ENCODE measurements at regions not wholly inside any gene's neighbourhood (a gene's known extent, or its start where the extent isn't known, plus 50 kb on each side); places are given as distances from the start of the nearest gene placed in this dataset.

DNA sequence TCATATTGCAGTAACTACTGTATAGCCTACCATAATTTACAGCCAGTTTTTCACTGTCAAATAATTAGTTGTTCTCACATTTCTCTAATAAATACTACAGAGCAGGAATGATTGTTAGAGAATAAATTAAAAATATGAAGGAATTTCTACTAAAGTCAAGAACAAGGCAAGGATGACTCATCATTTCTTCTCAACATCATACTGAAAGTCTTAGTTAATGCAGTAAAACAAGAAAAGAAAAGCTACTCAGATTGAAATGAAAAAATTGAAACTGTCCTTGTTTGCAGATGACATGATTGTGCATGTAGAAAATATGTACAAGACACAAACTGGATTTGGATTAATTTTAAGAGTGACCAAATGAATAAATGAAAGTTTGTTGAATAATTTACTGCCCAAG is 608.2 kb downstream of the NSUN3 start:
- Histone ChIP-seq H3K27me3 (replicated peaks in 1 of 4; ENCODE audit: control extremely low read depth in 1 of 4, control insufficient read depth in 3 of 4, insufficient read depth in 4 of 4, low read length in 3 of 4) (no peaks in the 10 kb centered on the region), H3K79me2 (ENCODE audit: control insufficient read depth, insufficient read depth, low read length) (no peaks in the 10 kb centered on the region), H3K9me3 (ENCODE audit: control extremely low read depth in 1 of 3, control insufficient read depth in 2 of 3, insufficient read depth in 1 of 3, low read length in 2 of 3) (peaks cover 0 to 8% (median 2%) of the 10 kb centered on the region in 3 donors), H2AFZ (ENCODE audit: insufficient read depth, low read depth, low read length, poor library complexity, severe bottlenecking) (no peak overlapping the region), H4K20me1 (ENCODE audit: control insufficient read depth, insufficient read depth, low read length, poor library complexity, severe bottlenecking) (no peaks in the 10 kb centered on the region), H3K4me3 (ENCODE audit: control extremely low read depth in 1 of 5, extremely low read depth in 1 of 5, insufficient read depth in 1 of 5, low read depth in 2 of 5, low read length in 4 of 5) (no peak overlapping the region), H3K9ac (ENCODE audit: low read length) (no peak overlapping the region), H3K4me2 (replicated peaks; ENCODE audit: low read depth, low read length, poor library complexity, severe bottlenecking) (no peak overlapping the region), H3K27ac (ENCODE audit: low read length in 2 of 2) (no peak overlapping the region), H3K36me3 (replicated peaks in 1 of 2; ENCODE audit: control extremely low read depth in 1 of 2, control insufficient read depth in 1 of 2, extremely low read depth in 1 of 2, insufficient read depth in 2 of 2, low read length in 1 of 2) (no peaks in the 10 kb centered on the region), H3K4me1 (ENCODE audit: control insufficient read depth in 2 of 2, insufficient read depth in 2 of 2, low read length in 2 of 2) (no peaks in the 10 kb centered on the region)
- ATAC-seq (ENCODE audit: low read depth) (no peak), DNase-seq (no peak)
- Mint-ChIP-seq H3K27ac (no peak overlapping the region), H3K27me3 (no peaks in the 10 kb centered on the region), H3K4me3 (no peak overlapping the region), H3K4me1 (no peaks in the 10 kb centered on the region), H3K9me3 (ENCODE audit: insufficient read depth) (no peaks in the 10 kb centered on the region)
- ChIA-PET CTCF (no interaction called here), POLR2A (no interaction called here)
- TF ChIP-seq, protein P1, sequence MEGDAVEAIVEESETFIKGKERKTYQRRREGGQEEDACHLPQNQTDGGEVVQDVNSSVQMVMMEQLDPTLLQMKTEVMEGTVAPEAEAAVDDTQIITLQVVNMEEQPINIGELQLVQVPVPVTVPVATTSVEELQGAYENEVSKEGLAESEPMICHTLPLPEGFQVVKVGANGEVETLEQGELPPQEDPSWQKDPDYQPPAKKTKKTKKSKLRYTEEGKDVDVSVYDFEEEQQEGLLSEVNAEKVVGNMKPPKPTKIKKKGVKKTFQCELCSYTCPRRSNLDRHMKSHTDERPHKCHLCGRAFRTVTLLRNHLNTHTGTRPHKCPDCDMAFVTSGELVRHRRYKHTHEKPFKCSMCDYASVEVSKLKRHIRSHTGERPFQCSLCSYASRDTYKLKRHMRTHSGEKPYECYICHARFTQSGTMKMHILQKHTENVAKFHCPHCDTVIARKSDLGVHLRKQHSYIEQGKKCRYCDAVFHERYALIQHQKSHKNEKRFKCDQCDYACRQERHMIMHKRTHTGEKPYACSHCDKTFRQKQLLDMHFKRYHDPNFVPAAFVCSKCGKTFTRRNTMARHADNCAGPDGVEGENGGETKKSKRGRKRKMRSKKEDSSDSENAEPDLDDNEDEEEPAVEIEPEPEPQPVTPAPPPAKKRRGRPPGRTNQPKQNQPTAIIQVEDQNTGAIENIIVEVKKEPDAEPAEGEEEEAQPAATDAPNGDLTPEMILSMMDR (IDR thresholded peaks at IDR 0.05): no peak
- intact Hi-C loops (cut with micrococcal nuclease): no loop called here

DNA sequence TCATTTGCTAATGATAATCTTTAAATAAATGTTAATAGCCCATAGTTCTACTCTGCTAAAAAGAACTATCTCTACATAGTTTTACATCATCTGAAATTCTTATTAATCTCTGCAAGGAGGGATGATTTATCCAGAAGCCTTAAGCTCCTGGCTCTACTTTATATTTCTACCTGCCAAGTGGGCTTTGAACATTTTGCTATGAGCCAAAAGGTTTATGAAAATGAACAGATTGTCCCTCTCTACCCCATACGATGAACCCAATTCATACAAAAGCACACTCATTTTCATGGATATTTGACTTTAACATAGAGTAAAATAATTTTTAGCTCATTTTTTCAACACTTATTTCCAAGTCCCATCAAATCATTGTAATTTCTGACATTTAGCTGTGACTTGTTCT is 611.0 kb downstream of the NSUN3 start:
- Mint-ChIP-seq H3K4me1 (no peaks in the 10 kb centered on the region), H3K9me3 (ENCODE audit: insufficient read depth) (peaks cover 7% of the 10 kb centered on the region), H3K27me3 (no peaks in the 10 kb centered on the region), H3K4me3 (no peak overlapping the region), H3K27ac (no peak overlapping the region)
- Histone ChIP-seq H3K9me3 (ENCODE audit: control extremely low read depth in 1 of 3, control insufficient read depth in 2 of 3, insufficient read depth in 1 of 3, low read length in 2 of 3) (peaks cover 0 to 18% (median 2%) of the 10 kb centered on the region in 3 donors), H3K4me2 (replicated peaks; ENCODE audit: low read depth, low read length, poor library complexity, severe bottlenecking) (no peak overlapping the region), H3K27ac (ENCODE audit: low read length in 2 of 2) (no peak overlapping the region), H3K27me3 (replicated peaks in 1 of 4; ENCODE audit: control extremely low read depth in 1 of 4, control insufficient read depth in 3 of 4, insufficient read depth in 4 of 4, low read length in 3 of 4) (no peaks in the 10 kb centered on the region), H2AFZ (ENCODE audit: insufficient read depth, low read depth, low read length, poor library complexity, severe bottlenecking) (no peak overlapping the region), H3K36me3 (replicated peaks in 1 of 2; ENCODE audit: control extremely low read depth in 1 of 2, control insufficient read depth in 1 of 2, extremely low read depth in 1 of 2, insufficient read depth in 2 of 2, low read length in 1 of 2) (no peaks in the 10 kb centered on the region), H3K4me3 (ENCODE audit: control extremely low read depth in 1 of 5, extremely low read depth in 1 of 5, insufficient read depth in 1 of 5, low read depth in 2 of 5, low read length in 4 of 5) (no peak overlapping the region), H4K20me1 (ENCODE audit: control insufficient read depth, insufficient read depth, low read length, poor library complexity, severe bottlenecking) (no peaks in the 10 kb centered on the region), H3K9ac (ENCODE audit: low read length) (no peak overlapping the region), H3K4me1 (ENCODE audit: control insufficient read depth in 2 of 2, insufficient read depth in 2 of 2, low read length in 2 of 2) (no peaks in the 10 kb centered on the region), H3K79me2 (ENCODE audit: control insufficient read depth, insufficient read depth, low read length) (no peaks in the 10 kb centered on the region)
- WGBS (ENCODE audit: insufficient coverage): no CpG with 5 or more reads among the region's 1 CpG
- ChIA-PET POLR2A (no interaction called here), CTCF (no interaction called here)
- intact Hi-C loops (cut with micrococcal nuclease): no loop called here
- TF ChIP-seq, protein P1 (IDR thresholded peaks at IDR 0.05): no peak
- TF ChIP-seq EZH2 (IDR thresholded peaks at IDR 0.05; ENCODE audit: borderline replicate concordance, insufficient read depth, low read depth, low read length, poor library complexity, severe bottlenecking): no peak
- DNase-seq: no peak
- ATAC-seq (ENCODE audit: low read depth): no peak

Data from B cell (primary cell).